GM12865 (cell line): ENCODE measurements at regions not wholly inside any gene's neighbourhood (a gene's known extent, or its start where the extent isn't known, plus 50 kb on each side); places are given as distances from the start of the nearest gene placed in this dataset.

Source experiments
- DNase-seq: peaks from one replicate; pipeline ENCODE4 v3.0.0; 2010; ENCODE audit warnings: low read depth
- H3K4me3 ChIP-seq: 2 replicates; pipeline ENCODE4 v1.5.1; 2011; ENCODE audit warnings: mild to moderate bottlenecking, low read depth, low read length, control low read depth
- TF ChIP-seq, protein P1 (sequence below): IDR thresholded peaks from 2 replicates; pipeline ENCODE4 v1.5.1; 2011; ENCODE audit warnings: low read length, control low read depth, low read depth, inconsistent platforms; ENCODE audit not compliant: insufficient read depth; ENCODE audit errors: missing control alignments

DNA sequence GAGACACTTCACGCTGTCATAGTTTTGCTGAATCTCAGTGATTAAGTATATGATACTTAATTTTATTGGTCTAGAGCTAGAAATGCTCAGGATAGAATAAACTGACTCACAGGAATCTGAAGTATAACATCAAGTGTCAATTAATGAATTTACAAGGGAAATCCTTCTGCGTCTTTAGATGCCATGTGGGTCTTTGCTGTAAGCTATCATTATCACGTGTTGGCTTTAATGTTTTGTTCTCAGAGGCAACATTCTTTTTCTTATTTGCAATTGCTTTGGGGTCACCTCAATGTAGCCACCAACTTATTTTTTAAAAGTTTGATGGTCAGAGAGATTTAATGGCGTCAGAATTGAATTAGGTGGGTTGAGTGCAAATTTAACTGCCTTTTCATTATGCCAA, 680.1 kb upstream of the PTBP2 start:
- DNase-seq = no peak
- TF ChIP-seq, protein P1, sequence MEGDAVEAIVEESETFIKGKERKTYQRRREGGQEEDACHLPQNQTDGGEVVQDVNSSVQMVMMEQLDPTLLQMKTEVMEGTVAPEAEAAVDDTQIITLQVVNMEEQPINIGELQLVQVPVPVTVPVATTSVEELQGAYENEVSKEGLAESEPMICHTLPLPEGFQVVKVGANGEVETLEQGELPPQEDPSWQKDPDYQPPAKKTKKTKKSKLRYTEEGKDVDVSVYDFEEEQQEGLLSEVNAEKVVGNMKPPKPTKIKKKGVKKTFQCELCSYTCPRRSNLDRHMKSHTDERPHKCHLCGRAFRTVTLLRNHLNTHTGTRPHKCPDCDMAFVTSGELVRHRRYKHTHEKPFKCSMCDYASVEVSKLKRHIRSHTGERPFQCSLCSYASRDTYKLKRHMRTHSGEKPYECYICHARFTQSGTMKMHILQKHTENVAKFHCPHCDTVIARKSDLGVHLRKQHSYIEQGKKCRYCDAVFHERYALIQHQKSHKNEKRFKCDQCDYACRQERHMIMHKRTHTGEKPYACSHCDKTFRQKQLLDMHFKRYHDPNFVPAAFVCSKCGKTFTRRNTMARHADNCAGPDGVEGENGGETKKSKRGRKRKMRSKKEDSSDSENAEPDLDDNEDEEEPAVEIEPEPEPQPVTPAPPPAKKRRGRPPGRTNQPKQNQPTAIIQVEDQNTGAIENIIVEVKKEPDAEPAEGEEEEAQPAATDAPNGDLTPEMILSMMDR = no peak
- H3K4me3 ChIP-seq = no peak overlapping the region

DNA sequence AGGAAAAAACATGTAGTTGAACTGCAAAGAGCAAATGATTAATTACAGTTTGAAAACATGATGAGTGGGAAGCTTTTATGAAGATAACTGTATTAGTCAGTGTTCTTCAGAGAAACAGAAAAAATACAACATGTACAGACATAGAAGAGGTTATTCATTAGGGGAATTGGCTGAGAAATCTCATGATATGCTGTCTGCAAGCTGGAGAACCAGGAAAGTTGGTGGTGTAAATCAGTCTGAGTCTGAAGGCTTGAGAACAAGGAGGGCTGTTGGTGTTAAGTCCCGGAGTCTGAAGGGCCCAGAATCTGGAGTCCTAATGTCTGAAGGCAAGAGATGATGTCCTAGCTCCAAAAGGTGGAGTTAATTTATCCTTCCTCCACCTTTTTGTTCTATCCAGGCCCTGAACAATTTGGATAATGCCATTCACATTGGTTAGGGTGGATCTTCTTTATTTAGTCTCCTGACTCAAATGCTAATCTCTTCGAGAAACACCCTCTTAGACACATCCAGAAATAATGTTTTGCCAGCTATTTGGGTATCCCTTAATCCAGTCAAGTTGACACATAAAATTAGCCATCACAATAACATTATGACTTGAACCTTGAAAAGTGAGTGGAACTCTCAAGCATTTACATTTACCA, 672.9 kb upstream of the PTBP2 start:
- DNase-seq = no peak
- TF ChIP-seq, protein P1 = no peak

DNA sequence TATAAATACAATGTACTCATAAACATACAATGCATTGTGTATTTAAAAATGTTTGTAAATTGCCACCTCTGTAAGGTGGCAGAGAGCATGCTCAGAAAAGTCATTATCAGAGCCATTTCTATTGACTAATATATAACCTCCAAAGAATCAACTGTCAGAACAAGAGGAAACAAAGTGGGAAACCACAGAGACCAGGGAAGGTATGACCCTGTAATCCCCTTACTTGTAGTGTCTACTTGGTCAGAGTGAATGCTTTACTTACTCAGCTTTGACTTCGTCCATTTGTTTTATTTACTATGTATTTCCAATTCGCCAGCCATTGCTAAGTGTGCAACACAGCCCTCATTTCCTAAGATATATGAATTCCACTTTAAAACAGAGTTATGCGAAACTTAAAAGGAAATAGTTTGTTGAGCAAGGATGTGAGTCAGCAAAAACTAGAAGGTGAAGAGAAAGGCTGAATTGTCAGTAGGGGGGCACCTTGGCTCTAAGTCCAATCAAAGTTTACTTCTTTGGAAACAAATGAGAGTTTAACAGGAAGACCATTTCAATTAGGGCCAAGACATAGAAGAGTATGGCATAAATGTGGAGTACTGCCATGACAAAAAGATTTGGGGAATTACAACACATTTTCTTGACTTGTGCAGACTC, 671.7 kb upstream of the PTBP2 start:
- no peak overlapping the region for H3K4me3 ChIP-seq
- TF ChIP-seq, protein P1 = no peak
- DNase-seq = no peak

More for the DNA sequence above, 672.9 kb upstream of the PTBP2 start:
- H3K4me3 ChIP-seq = no peak overlapping the region

DNA sequence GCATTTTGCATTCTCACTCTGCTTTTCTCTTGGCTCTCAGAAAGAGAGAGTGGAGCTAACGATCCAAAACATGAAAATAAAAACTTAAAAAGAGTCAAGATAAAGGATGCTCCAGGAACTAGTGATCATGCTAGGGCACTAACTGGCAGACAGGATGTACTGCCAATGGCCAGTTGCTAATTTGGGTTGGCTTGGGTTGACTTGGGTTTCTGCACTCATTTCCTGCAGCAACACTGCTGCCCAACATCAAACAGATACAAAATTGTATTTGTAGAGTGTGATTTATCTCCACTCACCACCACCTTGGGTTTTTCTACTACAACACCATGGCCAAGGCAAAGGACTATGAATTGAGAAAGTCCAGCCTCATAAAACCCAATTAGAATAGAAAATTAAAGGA, 662.3 kb upstream of the PTBP2 start:
- TF ChIP-seq, protein P1 = no peak
- H3K4me3 ChIP-seq = no peak overlapping the region
- DNase-seq = no peak

DNA sequence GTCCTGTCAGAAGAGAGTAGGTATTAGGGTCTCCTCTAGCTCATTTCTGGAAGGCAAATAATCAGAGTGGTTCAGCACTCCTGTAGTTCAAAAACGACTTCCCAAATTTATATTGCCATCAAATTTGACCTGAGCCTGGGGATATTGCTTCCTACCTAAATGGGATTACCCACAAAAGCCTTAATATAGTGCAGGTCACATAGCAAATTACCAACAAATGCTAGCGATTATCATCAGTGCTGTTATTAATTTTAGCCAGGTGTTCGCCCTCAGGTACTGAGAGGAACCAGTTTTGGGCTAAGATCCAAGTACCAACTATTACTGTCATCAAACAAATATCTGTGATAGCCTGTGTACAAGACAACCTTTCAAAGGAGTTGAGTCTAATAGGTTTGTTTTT, 661.8 kb upstream of the PTBP2 start:
- no peak for DNase-seq
- TF ChIP-seq, protein P1 = no peak
- H3K4me3 ChIP-seq = no peak overlapping the region

DNA sequence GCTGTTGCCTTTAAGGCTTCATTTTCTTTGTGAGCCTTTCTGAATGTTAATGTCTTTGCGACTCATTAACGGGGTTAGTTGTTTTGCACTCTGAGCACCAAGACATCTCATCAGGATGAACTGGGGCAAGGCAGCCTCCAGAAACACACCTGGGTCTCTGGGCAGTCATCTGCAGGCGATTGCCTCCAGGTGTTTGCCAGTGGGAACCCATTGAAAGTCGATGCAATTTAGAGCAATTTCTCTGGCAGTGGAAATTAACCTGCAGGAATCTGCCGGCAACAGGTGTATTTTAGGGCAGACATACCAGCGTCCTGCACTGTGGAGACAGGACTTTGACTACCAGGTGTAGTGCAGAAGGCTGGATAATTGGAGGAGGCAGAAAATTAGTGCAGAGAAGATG, 661.0 kb upstream of the PTBP2 start:
- H3K4me3 ChIP-seq = no peak overlapping the region
- DNase-seq = no peak
- TF ChIP-seq, protein P1 = no peak

DNA sequence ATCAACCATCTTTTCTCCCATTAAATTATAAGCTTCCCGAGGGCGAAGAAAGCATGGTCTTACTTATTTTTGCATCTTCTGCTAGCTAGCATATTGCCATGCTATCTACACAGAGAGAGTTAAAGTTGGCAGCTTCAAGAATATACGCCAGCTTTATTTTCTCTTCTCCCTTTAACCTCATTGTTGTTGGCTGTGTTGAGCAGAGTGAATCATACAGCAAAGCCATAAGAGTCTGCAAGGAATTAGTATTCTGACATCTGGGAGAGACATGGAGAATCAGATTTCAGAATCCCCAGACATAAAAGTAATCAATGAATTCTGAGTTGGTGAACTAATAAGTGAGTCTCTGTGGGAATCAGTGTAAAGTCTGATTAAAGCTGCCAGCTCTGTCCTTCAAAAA, 649.6 kb upstream of the PTBP2 start:
- no peak for DNase-seq
- TF ChIP-seq, protein P1 = no peak
- H3K4me3 ChIP-seq = no peak overlapping the region
